Effector memory CD4-positive, alpha-beta T cell (primary cell): ENCODE measurements at regions not wholly inside any gene's neighbourhood (a gene's known extent, or its start where the extent isn't known, plus 50 kb on each side); places are given as distances from the start of the nearest gene placed in this dataset.

ENCODE experiments used
- DNase-seq, 3 donors: peaks; one replicate each; pipeline ENCODE4 v3.0.0-alpha.2; 2020
- H3K27ac ChIP-seq: 2 replicates; pipeline ENCODE4 v1.7.0; 2013; ENCODE audit warnings: mild to moderate bottlenecking, low read length, moderate library complexity; ENCODE audit not compliant: insufficient read depth, poor library complexity, severe bottlenecking
- H3K27me3 ChIP-seq: replicated peaks from 2 replicates; pipeline ENCODE4 v1.7.0; 2013; ENCODE audit warnings: mild to moderate bottlenecking, low read length; ENCODE audit not compliant: insufficient read depth, control insufficient read depth, poor library complexity, severe bottlenecking
- H3K36me3 ChIP-seq: 2 replicates; pipeline ENCODE4 v1.7.0; 2013; ENCODE audit warnings: mild to moderate bottlenecking, low read length, moderate library complexity; ENCODE audit not compliant: control insufficient read depth, insufficient read depth
- H3K4me1 ChIP-seq: 2 replicates; pipeline ENCODE4 v1.7.0; 2013; ENCODE audit warnings: low read length, mild to moderate bottlenecking; ENCODE audit not compliant: control insufficient read depth, insufficient read depth, poor library complexity, severe bottlenecking
- H3K4me3 ChIP-seq: 2 replicates; pipeline ENCODE4 v1.7.0; 2013; ENCODE audit warnings: low read length, low read depth, mild to moderate bottlenecking; ENCODE audit not compliant: insufficient read depth, poor library complexity, severe bottlenecking
- H3K9me3 ChIP-seq: 2 replicates; pipeline ENCODE4 v1.7.0; 2013; ENCODE audit warnings: mild to moderate bottlenecking, low read length, moderate library complexity; ENCODE audit not compliant: control insufficient read depth

GRCh38 chr2:3138621-3139020 lies 239.0 kb downstream of the EIPR1 start:
- H3K27me3 ChIP-seq = no peaks in the 10 kb centered on the region
- no peak overlapping the region for H3K27ac ChIP-seq
- no peak overlapping the region for H3K4me3 ChIP-seq
- H3K36me3 ChIP-seq = no peaks in the 10 kb centered on the region
- no peaks in the 10 kb centered on the region for H3K4me1 ChIP-seq
- no peaks in the 10 kb centered on the region for H3K9me3 ChIP-seq
- no peak for DNase-seq

DNA sequence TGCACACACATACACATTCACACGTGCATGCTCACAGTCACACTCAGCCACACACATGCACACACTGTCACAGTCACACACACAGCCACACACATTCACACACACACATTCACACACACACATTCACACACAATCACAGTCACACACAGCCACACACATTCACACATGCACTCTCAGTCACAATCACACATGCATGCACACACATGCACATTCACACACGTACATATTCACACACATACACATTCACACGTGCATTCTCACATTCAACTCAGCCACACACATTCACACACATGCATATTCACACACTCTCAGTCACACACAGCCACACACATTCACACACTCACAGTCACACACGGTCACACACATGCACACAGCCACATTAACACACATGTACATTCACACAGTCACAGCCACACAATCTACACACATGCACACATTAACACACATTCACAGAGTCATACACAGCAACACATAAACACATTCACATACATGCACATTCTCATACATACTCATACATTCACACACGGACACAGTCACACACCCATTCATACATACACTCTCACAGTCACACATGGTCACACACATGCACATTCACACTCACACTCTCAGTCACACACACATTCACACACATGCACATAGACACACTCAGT lies 239.8 kb downstream of the EIPR1 start:
- no peaks in the 10 kb centered on the region for H3K4me1 ChIP-seq
- no peaks in the 10 kb centered on the region for H3K36me3 ChIP-seq
- no peak for DNase-seq
- no peaks in the 10 kb centered on the region for H3K27me3 ChIP-seq
- no peak overlapping the region for H3K4me3 ChIP-seq
- H3K9me3 ChIP-seq = no peaks in the 10 kb centered on the region
- H3K27ac ChIP-seq = no peak overlapping the region

DNA sequence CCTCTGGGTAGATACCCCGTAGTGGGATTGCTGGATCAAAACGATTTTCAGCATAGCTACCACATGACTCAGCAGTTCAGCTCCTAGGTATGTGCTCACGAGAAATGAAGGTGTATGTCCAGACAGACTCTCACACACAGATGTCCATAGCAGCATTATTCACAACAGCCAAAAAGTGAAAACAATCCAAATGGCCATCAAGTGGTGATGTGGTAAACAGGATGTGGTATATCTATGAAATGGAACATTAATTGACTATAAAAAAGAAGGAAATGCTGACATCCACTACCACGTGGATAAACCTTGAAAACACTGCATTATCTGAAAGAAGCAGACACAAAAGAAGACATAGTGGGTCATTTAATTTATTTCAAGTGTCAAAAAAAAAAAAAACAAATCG lies 241.9 kb downstream of the EIPR1 start:
- H3K27ac ChIP-seq = no peak overlapping the region
- H3K4me3 ChIP-seq = no peak overlapping the region
- no peaks in the 10 kb centered on the region for H3K9me3 ChIP-seq
- H3K27me3 ChIP-seq = no peaks in the 10 kb centered on the region
- H3K4me1 ChIP-seq = no peaks in the 10 kb centered on the region
- no peaks in the 10 kb centered on the region for H3K36me3 ChIP-seq
- DNase-seq = no peak

DNA sequence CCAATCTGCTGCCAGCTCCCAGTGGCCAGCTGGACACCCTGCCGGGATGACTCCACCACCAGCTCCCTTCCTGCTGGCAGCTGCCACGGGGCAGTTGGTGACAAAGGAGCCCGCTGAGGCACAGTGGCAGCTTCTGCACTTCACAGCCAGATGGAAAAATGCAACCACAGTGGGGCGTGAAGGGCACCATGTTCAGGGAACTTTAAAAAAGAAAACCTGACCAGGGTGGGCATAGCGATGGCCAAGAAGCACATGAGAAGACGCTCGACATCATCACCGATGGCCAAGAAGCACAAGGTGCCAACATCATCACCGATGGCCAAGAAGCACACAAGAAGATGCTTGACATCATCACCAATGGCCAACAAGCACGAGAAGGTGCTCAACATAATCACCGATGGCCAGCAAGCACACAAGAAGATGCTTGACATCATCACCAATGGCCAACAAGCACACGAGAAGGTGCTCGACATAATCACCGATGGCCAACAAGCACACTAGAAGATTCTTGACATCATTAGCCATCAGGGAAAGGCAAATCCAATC lies 243.5 kb downstream of the EIPR1 start:
- no peak for DNase-seq
- no peaks in the 10 kb centered on the region for H3K27me3 ChIP-seq
- H3K27ac ChIP-seq = no peak overlapping the region
- H3K4me1 ChIP-seq = no peaks in the 10 kb centered on the region
- no peaks in the 10 kb centered on the region for H3K36me3 ChIP-seq
- H3K9me3 ChIP-seq = no peaks in the 10 kb centered on the region
- no peak overlapping the region for H3K4me3 ChIP-seq

GRCh38 chr2:3132966-3133365 lies 244.7 kb downstream of the EIPR1 start:
- no peak for DNase-seq
- H3K27ac ChIP-seq = no peak overlapping the region
- no peaks in the 10 kb centered on the region for H3K4me1 ChIP-seq
- no peaks in the 10 kb centered on the region for H3K36me3 ChIP-seq
- H3K9me3 ChIP-seq = no peaks in the 10 kb centered on the region
- H3K4me3 ChIP-seq = no peak overlapping the region
- H3K27me3 ChIP-seq = no peaks in the 10 kb centered on the region

GRCh38 chr2:3132466-3132865 lies 245.2 kb downstream of the EIPR1 start:
- Histone ChIP-seq H3K36me3 (no peaks in the 10 kb centered on the region), H3K27me3 (no peaks in the 10 kb centered on the region), H3K4me1 (no peaks in the 10 kb centered on the region), H3K27ac (no peak overlapping the region), H3K9me3 (no peaks in the 10 kb centered on the region), H3K4me3 (no peak overlapping the region)
- DNase-seq = no peak

DNA sequence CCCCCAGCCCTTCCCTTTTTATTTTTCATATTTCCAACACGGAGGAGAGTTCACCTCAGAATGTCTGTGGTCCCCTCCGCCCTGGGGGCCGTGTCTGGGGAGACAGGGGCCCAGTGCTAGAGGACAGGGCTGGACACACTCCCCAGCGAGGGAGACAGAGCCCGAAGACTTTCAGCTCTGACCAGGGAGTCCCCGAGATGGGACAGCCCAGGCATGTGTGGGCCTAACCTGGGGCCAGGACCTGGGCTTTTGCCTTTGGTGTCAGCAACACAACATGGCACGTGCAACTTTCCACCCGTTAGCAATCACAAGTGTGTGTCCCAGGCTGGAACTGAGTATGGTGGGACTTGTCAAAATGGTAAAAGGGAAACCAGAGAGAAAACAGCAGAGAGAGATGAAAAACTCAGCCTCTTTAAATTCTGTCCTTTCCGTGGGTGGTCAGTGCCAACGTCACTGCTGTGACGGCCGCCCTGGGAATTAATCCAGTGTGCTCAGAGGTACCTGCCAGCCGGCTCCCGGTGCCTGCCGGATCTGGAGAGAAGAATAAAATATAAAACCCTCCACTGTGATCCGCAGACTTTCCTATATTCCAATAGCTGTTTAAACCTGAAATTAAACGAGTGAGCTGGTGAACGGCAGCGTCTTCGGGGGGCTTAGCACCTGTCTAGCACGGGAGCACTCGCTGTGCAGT lies 245.8 kb downstream of the EIPR1 start:
- H3K4me1 ChIP-seq = no peaks in the 10 kb centered on the region
- no peaks in the 10 kb centered on the region for H3K36me3 ChIP-seq
- no peak overlapping the region for H3K27ac ChIP-seq
- H3K9me3 ChIP-seq = no peaks in the 10 kb centered on the region
- DNase-seq = no peak
- no peak overlapping the region for H3K4me3 ChIP-seq
- no peaks in the 10 kb centered on the region for H3K27me3 ChIP-seq

DNA sequence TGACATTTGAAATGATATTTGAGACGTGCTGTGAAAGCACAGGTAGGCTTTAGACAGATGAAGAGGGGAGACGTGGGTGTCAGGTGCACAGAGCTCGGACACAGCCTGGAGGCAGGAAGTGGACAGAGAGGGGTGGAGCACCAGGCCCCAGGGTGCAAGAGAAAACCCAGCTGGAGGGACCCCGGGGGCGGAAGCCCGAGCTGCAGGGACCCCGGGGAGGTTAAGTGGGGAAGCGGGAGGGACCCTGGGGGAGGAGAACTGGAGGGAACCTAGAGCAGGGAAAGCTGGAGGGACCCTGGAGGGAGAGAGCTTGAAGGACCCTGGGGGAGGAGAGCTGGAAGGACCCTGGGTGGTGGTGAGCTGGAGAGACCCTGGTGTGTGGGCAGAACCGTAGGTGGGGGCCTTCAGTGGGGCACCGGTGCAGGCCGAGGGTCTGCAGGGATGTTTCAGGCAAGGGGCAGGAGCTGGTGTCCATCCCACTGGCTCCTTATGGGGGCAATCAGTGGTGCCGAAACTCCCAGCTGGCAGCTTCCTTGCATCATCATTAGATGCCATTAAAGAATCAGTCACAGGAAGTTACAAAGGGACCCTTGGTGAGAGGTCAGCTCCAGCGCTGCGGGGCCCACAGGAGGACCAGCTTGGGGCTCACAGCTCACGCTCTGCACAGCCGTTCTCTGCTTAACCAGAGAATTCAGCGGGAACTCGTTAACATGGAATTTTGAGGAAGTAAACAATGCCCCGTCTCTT lies 246.6 kb downstream of the EIPR1 start:
- Histone ChIP-seq H3K27ac (no peak overlapping the region), H3K27me3 (no peaks in the 10 kb centered on the region), H3K4me3 (no peak overlapping the region), H3K9me3 (no peaks in the 10 kb centered on the region), H3K36me3 (no peaks in the 10 kb centered on the region), H3K4me1 (no peaks in the 10 kb centered on the region)
- DNase-seq = no peak

GRCh38 chr2:3130444-3130843 lies 247.2 kb downstream of the EIPR1 start:
- no peak for DNase-seq
- no peaks in the 10 kb centered on the region for H3K9me3 ChIP-seq
- H3K4me1 ChIP-seq = no peaks in the 10 kb centered on the region
- H3K36me3 ChIP-seq = no peaks in the 10 kb centered on the region
- no peak overlapping the region for H3K27ac ChIP-seq
- no peak overlapping the region for H3K4me3 ChIP-seq
- no peaks in the 10 kb centered on the region for H3K27me3 ChIP-seq

GRCh38 chr2:3129867-3130266 lies 247.8 kb downstream of the EIPR1 start:
- Histone ChIP-seq H3K36me3 (no peaks in the 10 kb centered on the region), H3K4me1 (no peaks in the 10 kb centered on the region), H3K4me3 (no peak overlapping the region), H3K27ac (no peak overlapping the region), H3K9me3 (no peaks in the 10 kb centered on the region), H3K27me3 (no peaks in the 10 kb centered on the region)
- no peak for DNase-seq
